ENCODE measurements at regions not wholly inside any gene's neighbourhood (a gene's known extent, or its start where the extent isn't known, plus 50 kb on each side); places are given as distances from the start of the nearest gene placed in this dataset.
"Not testable (repeated sequence)": the region's sequence is repeated elsewhere in the genome, so short reads cannot be mapped to it uniquely, and the experiment has no call there.

- Mint-ChIP-seq H3K9me3 (peaks cover 3% of the 10 kb centered on the region), H3K27ac (no peak overlapping the region), H3K4me1 (no peaks in the 10 kb centered on the region), H3K4me3 (no peak overlapping the region), H3K36me3 (ENCODE audit: low read depth) (no peaks in the 10 kb centered on the region), H3K27me3 (no peaks in the 10 kb centered on the region)
- CTCF ChIA-PET, result no interaction called here
- no peak for DNase-seq
- POLR2A ChIA-PET, result no interaction called here
Observed at GRCh38 chr13:37485756-37486155, 112.8 kb downstream of the POSTN start.

GRCh38 chr13:37484056-37484455 is 114.5 kb downstream of the POSTN start:
- Mint-ChIP-seq H3K36me3 (ENCODE audit: low read depth) (no peaks in the 10 kb centered on the region), H3K4me1 (no peaks in the 10 kb centered on the region), H3K9me3 (peaks cover 3% of the 10 kb centered on the region), H3K27ac (no peak overlapping the region), H3K27me3 (no peaks in the 10 kb centered on the region), H3K4me3 (no peak overlapping the region)
- POLR2A ChIA-PET, result no interaction called here
- DNase-seq, result no peak
- CTCF ChIA-PET, result no interaction called here

GRCh38 chr13:37482331-37482730 is 116.2 kb downstream of the POSTN start:
- H3K27me3 Mint-ChIP-seq, result no peaks in the 10 kb centered on the region
- no peak overlapping the region for H3K4me3 Mint-ChIP-seq
- CTCF ChIA-PET, result no interaction called here
- POLR2A ChIA-PET, result no interaction called here
- DNase-seq, result no peak
- H3K36me3 Mint-ChIP-seq (ENCODE audit: low read depth), result no peaks in the 10 kb centered on the region
- peaks cover 1% of the 10 kb centered on the region for H3K9me3 Mint-ChIP-seq
- no peak overlapping the region for H3K27ac Mint-ChIP-seq
- H3K4me1 Mint-ChIP-seq, result no peaks in the 10 kb centered on the region

- CTCF ChIA-PET, result no interaction called here
- H3K36me3 Mint-ChIP-seq (ENCODE audit: low read depth), result no peaks in the 10 kb centered on the region
- no peak for DNase-seq
- no peaks in the 10 kb centered on the region for H3K4me1 Mint-ChIP-seq
- no peaks in the 10 kb centered on the region for H3K27me3 Mint-ChIP-seq
- H3K9me3 Mint-ChIP-seq, result no peaks in the 10 kb centered on the region
- H3K4me3 Mint-ChIP-seq, result no peak overlapping the region
- POLR2A ChIA-PET, result no interaction called here
- no peak overlapping the region for H3K27ac Mint-ChIP-seq
Observed at GRCh38 chr13:37481885-37482227, 116.7 kb downstream of the POSTN start.

GRCh38 chr13:37481011-37481884 is 117.3 kb downstream of the POSTN start:
- no peaks in the 10 kb centered on the region for H3K27me3 Mint-ChIP-seq
- H3K4me3 Mint-ChIP-seq, result no peak overlapping the region
- ChIA-PET POLR2A (no interaction called here), CTCF (no interaction called here)
- no peak for DNase-seq
- no peaks in the 10 kb centered on the region for H3K4me1 Mint-ChIP-seq
- H3K27ac Mint-ChIP-seq, result no peak overlapping the region
- H3K9me3 Mint-ChIP-seq, result no peaks in the 10 kb centered on the region
- H3K36me3 Mint-ChIP-seq (ENCODE audit: low read depth), result no peaks in the 10 kb centered on the region

GRCh38 chr13:37479916-37480315 is 118.7 kb downstream of the POSTN start:
- Mint-ChIP-seq H3K4me3 (no peak overlapping the region), H3K36me3 (ENCODE audit: low read depth) (no peaks in the 10 kb centered on the region), H3K27me3 (no peaks in the 10 kb centered on the region), H3K4me1 (no peaks in the 10 kb centered on the region), H3K27ac (no peak overlapping the region), H3K9me3 (no peaks in the 10 kb centered on the region)
- no peak for DNase-seq
- ChIA-PET POLR2A (no interaction called here), CTCF (no interaction called here)

- H3K27me3 Mint-ChIP-seq, result no peaks in the 10 kb centered on the region
- ChIA-PET CTCF (no interaction called here), POLR2A (no interaction called here)
- H3K4me3 Mint-ChIP-seq, result no peak overlapping the region
- no peak overlapping the region for H3K27ac Mint-ChIP-seq
- no peak for DNase-seq
- no peaks in the 10 kb centered on the region for H3K9me3 Mint-ChIP-seq
- no peaks in the 10 kb centered on the region for H3K36me3 Mint-ChIP-seq (ENCODE audit: low read depth)
- H3K4me1 Mint-ChIP-seq, result no peaks in the 10 kb centered on the region
Observed at GRCh38 chr13:37476874-37477273, 121.7 kb downstream of the POSTN start.

- H3K27ac Mint-ChIP-seq, result no peak overlapping the region
- no peaks in the 10 kb centered on the region for H3K9me3 Mint-ChIP-seq
- no peak for DNase-seq
- no peaks in the 10 kb centered on the region for H3K27me3 Mint-ChIP-seq
- CTCF ChIA-PET, result no interaction called here
- H3K4me1 Mint-ChIP-seq, result no peaks in the 10 kb centered on the region
- POLR2A ChIA-PET, result no interaction called here
- H3K4me3 Mint-ChIP-seq, result no peak overlapping the region
- H3K36me3 Mint-ChIP-seq (ENCODE audit: low read depth), result no peaks in the 10 kb centered on the region
Observed at GRCh38 chr13:37475966-37476365, 122.6 kb downstream of the POSTN start.

GRCh38 chr13:37475151-37475550 is 123.4 kb downstream of the POSTN start:
- CTCF ChIA-PET, result no interaction called here
- H3K4me3 Mint-ChIP-seq, result no peak overlapping the region
- POLR2A ChIA-PET, result no interaction called here

GRCh38 chr13:37473035-37473434 is 125.5 kb downstream of the POSTN start:
- DNase-seq, result no peak
- Mint-ChIP-seq H3K4me3 (no peak overlapping the region), H3K27ac (no peak overlapping the region), H3K9me3 (no peaks in the 10 kb centered on the region), H3K36me3 (ENCODE audit: low read depth) (no peaks in the 10 kb centered on the region), H3K4me1 (no peaks in the 10 kb centered on the region), H3K27me3 (no peaks in the 10 kb centered on the region)
- POLR2A ChIA-PET, result no interaction called here
- CTCF ChIA-PET, result no interaction called here

More at GRCh38 chr13:37475151-37475550, 123.4 kb downstream of the POSTN start:
- H3K9me3 Mint-ChIP-seq, result no peaks in the 10 kb centered on the region
- no peaks in the 10 kb centered on the region for H3K36me3 Mint-ChIP-seq (ENCODE audit: low read depth)
- no peak for DNase-seq
- H3K27me3 Mint-ChIP-seq, result no peaks in the 10 kb centered on the region
- no peak overlapping the region for H3K27ac Mint-ChIP-seq
- H3K4me1 Mint-ChIP-seq, result no peaks in the 10 kb centered on the region

- H3K27me3 Mint-ChIP-seq; POLR2A ChIA-PET; H3K9me3 Mint-ChIP-seq; H3K27ac Mint-ChIP-seq; H3K36me3 Mint-ChIP-seq (ENCODE audit: low read depth); H3K4me1 Mint-ChIP-seq; CTCF ChIA-PET; H3K4me3 Mint-ChIP-seq; DNase-seq: not testable (repeated sequence)
Observed at GRCh38 chr13:37472266-37472665, 126.3 kb downstream of the POSTN start.

- Mint-ChIP-seq H3K36me3 (ENCODE audit: low read depth) (no peaks in the 10 kb centered on the region), H3K27ac (no peak overlapping the region), H3K4me3 (no peak overlapping the region), H3K9me3 (peaks cover 4% of the 10 kb centered on the region), H3K27me3 (no peaks in the 10 kb centered on the region), H3K4me1 (no peaks in the 10 kb centered on the region)
- ChIA-PET CTCF (no interaction called here), POLR2A (no interaction called here)
- DNase-seq, result no peak
Observed at GRCh38 chr13:37460166-37460565, 138.4 kb downstream of the POSTN start.

GRCh38 chr13:37457612-37458011 is 141.0 kb downstream of the POSTN start:
- H3K9me3 Mint-ChIP-seq, result peaks cover 9% of the 10 kb centered on the region
- POLR2A ChIA-PET, result no interaction called here

GRCh38 chr13:37456506-37456905 is 142.1 kb downstream of the POSTN start:
- ChIA-PET CTCF (no interaction called here), POLR2A (no interaction called here)
- Mint-ChIP-seq H3K36me3 (ENCODE audit: low read depth) (no peaks in the 10 kb centered on the region), H3K9me3 (peaks cover 9% of the 10 kb centered on the region), H3K4me1 (no peaks in the 10 kb centered on the region), H3K27ac (no peak overlapping the region), H3K27me3 (no peaks in the 10 kb centered on the region), H3K4me3 (no peak overlapping the region)
- DNase-seq, result no peak

More at GRCh38 chr13:37457612-37458011, 141.0 kb downstream of the POSTN start:
- Mint-ChIP-seq H3K4me3 (no peak overlapping the region), H3K27ac (no peak overlapping the region), H3K4me1 (no peaks in the 10 kb centered on the region), H3K36me3 (ENCODE audit: low read depth) (no peaks in the 10 kb centered on the region), H3K27me3 (no peaks in the 10 kb centered on the region)
- DNase-seq, result no peak
- CTCF ChIA-PET, result no interaction called here
